SH-SY5Y (cell line): ENCODE measurements at regions not wholly inside any gene's neighbourhood (a gene's known extent, or its start where the extent isn't known, plus 50 kb on each side); places are given as distances from the start of the nearest gene placed in this dataset.
A peak's percentile ranks its signal among the peaks of the same experiment; 100 is the strongest.

Experiments used
- GATA2 ChIP-seq: IDR thresholded peaks from 2 replicates; pipeline ENCODE4 v1.6.1; 2011; ENCODE audit warnings: mild to moderate bottlenecking, low read depth, low read length
- GATA3 ChIP-seq: IDR thresholded peaks from 2 replicates; pipeline ENCODE4 v1.6.1; 2011; ENCODE audit warnings: low read depth, mild to moderate bottlenecking, low read length, moderate library complexity

DNA sequence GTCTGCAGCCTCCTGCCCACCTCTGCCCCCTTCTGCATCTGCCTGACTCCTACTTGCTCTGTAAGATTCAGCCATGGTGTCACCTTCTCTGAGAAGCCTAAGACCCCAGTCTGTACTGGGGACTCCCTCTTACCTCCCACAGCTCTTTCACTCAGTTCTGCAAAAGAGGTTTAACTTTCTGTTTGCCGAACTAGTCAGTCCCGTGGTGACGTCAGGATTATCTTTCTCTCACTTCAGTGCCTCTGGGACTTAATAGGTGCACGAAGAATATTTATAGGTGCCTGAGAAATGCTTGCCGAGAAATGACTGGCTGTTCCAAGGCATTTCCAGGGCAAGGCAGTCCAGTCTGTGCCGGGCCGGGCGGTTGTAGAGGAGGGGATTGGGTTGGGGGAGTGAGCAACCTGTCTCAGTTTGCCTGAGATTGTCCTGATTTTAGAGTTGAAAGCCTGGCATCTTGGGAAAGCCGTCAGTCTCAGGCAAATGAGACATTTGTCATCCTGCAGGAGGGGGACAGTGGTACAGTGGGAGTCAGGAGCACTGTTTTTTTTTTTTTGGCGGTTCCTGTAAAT lies 227.5 kb upstream of the NPVF start:
- TF ChIP-seq GATA2 (no peak), GATA3 (no peak)

- TF ChIP-seq GATA2 (peak; percentile 34), GATA3 (no peak)
Measured at GRCh38 chr7:25456467-25457171, 228.3 kb upstream of the NPVF start.

DNA sequence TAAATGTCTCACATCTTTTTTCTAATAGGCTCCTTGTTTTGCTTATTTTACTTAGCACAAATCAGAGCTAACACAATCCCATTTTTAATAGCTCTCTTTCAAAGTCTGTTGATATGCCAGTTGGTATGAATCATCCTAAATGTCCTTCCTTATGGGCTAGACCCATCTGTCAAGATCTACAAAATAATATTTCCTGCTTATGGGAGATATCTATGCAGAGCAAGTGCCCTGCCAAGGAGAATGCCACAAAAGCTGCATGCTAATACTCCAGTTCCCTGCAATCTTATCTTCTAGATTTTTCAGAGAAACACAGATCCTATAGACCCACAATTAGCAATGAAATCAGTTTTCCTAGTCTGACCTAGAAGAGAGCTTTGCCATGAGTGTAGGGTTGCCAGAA lies 230.8 kb upstream of the NPVF start:
- TF ChIP-seq GATA3 = no peak
- TF ChIP-seq GATA2 = no peak

GRCh38 chr7:25460433-25460832 lies 232.1 kb upstream of the NPVF start:
- no peak for TF ChIP-seq GATA3

- TF ChIP-seq GATA3 = no peak
- no peak for TF ChIP-seq GATA2
Measured at GRCh38 chr7:25469669-25470068, 241.4 kb upstream of the NPVF start.

DNA sequence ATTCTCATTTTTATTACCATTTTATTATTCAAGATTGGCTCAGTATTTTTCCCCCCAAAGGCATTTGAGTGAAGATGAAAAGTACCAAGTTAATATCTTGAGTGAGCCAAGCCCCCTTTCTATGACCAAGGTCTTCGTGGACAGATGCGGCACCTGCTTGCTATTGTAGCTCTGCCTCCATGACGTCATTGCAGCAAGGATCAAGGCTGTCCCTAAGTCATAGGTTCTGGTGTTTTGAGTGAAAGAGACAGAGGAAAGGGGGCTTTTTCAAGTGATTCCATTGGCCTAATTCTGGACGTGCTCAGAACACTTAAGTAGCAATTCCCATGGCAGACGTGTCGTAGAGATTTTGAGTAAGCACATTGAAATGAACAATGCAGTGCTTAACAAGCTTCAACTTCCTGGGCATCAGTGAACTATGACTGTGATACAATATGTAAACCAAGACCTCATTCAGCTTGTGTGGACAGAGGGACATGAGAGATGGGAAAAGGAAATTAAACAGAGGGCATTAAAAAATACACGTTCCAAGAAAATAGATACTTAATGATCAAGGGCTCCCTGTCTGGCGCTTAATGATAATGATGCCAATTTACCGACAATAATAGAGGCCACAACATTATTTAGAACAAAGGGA lies 248.7 kb upstream of the NPVF start:
- TF ChIP-seq GATA2 (no peak), GATA3 (no peak)

DNA sequence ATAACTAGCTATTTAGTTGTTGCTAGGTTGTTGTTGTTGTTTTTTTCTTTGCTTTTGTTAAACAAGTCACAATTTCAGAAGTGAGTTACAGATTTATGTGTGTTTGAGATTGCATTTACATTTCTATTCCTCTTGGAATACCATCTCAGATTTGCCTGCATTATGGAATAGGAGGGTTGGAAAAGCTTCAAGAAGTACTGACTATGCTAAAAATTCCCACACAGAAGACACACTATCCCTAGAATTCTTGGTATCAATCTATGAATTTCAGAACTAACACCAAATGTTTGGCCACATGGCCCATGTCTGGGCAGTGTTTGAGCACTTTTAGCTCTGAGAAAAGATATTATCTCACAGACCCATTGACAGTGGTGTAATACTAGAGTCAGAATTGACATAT lies 249.9 kb upstream of the NPVF start:
- peak; percentile 33; the same call in 1 of the 2 replicates for TF ChIP-seq GATA2
- TF ChIP-seq GATA3 = peak; percentile 37; the same call in 1 of the 2 replicates

DNA sequence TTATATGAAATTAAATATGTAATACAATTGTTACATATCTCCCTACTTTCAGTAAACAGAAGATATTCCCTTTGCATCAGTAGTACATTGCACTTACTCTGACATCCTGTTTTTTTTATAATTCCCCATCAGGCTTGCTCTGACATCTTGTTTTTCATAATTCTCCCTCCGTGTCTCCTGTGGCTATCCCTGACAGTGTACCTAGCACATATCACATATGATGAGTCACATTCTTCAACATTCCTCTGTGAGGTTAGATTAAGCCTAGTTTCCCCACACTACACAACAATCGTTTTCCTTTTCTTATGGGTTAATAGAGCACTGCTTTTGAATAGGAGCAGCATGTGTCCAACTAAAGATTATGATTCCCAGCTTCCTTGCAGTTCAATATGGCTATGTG lies 250.6 kb upstream of the NPVF start:
- TF ChIP-seq GATA2 = no peak
- TF ChIP-seq GATA3 = no peak

DNA sequence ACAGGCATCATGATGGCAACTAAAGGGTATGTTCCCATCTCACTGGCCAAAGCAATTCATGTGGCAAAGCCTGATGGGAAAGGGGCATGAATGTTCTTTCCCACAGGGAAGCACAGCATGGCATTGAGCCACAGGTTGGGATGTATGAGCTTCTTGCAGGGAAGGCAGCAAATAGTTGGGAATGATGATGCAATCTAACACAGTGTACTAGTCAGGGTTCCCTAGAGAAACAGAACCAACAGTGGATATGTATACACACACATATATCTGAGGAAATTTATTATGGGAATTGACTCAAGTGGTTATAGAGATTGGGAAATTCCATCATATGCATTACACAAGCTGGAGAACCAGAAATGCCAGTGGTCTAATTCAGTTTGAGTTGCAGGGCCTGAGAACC lies 253.6 kb upstream of the NPVF start:
- no peak for TF ChIP-seq GATA2
- no peak for TF ChIP-seq GATA3

DNA sequence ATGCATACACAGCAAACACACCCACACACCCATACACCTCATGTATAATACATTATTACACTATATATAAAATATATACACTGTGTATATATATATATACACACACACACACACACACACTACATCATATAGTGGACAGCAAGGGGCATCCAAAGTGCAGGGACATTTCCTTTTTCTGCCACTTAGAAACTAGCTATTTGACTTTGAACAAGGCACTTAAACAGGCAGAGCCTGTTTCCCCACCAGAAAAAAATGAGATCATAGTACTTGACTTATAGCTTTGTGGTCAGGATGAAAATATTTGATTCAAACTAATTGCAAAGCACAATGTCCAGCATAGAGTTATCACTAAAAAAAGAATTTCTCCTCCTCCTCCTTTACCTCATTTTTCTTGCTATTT lies 254.3 kb upstream of the NPVF start:
- no peak for TF ChIP-seq GATA2

DNA sequence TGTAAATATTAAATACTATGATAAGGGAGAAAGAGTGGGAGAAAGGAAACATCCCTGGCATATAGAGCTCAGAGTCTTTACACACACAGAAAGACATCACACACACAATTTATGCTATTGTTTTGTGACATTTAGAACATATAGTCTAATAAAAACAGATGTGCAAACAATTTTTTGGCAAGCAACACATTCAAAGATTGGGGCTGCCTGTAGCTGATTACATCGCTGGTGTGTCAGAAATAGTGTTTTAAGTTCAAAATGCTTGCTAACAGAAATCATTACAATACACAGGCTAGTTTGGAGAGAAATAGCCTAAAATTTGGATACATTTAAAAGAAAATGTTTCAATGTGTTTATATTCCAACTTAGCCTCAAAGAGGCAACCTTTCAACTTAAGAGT lies 256.7 kb upstream of the NPVF start:
- TF ChIP-seq GATA2 (no peak), GATA3 (no peak)

- TF ChIP-seq GATA2 = no peak
- TF ChIP-seq GATA3 = no peak
Measured at GRCh38 chr7:25486656-25487055, 258.4 kb upstream of the NPVF start.

DNA sequence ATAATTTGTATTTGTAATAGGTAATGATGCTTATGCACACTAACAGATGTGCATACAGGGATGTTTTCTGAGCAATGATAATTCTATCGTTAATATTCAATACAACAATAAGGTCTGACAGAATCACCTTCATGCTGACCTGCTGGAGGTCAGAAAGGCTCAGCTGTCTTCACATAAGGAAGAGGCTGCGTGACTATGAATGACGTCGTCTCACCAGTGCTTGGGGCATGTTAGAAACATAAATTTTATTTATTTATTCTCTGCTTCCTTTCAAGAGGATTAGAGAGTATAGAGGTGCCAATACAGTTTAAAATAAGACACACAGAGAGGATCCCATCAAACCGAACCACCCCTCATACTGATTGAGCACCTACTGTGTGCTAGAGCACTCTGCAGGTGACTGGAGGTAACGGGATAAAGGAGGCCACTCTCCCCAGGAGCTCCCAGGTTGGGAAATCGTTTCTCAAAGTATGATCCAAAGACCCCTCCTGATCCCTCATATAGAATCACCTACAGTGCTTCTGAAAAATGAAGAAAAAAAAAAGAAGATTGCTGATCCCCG lies 265.6 kb upstream of the NPVF start:
- TF ChIP-seq GATA3 (no peak), GATA2 (no peak)

- no peak for TF ChIP-seq GATA2
- TF ChIP-seq GATA3 = no peak
Measured at GRCh38 chr7:25494896-25495295, 266.6 kb upstream of the NPVF start.
